ENCODE measurements at regions not wholly inside any gene's neighbourhood (a gene's known extent, or its start where the extent isn't known, plus 50 kb on each side); places are given as distances from the start of the nearest gene placed in this dataset.

GRCh38 chr4:127049526-127049925 is 583.2 kb upstream of the INTU start:
- no peak for TF ChIP-seq CTCF (IDR thresholded peaks at IDR 0.05)
- TF ChIP-seq ZFX (IDR thresholded peaks at IDR 0.05; ENCODE audit: borderline replicate concordance) = no peak

All from 22Rv1 (cell line).